Prostate gland (tissue), 2 donors: ENCODE measurements at regions not wholly inside any gene's neighbourhood (a gene's known extent, or its start where the extent isn't known, plus 50 kb on each side); places are given as distances from the start of the nearest gene placed in this dataset.
"Not testable (repeated sequence)": the region's sequence is repeated elsewhere in the genome, so short reads cannot be mapped to it uniquely, and the experiment has no call there.

Experiments used
- CTCF ChIP-seq, 4 experiments: fragments of 200-600 bp in 2 of 4; fragments of 450-650 bp in 2 of 4; sonication (generic) in 2 of 4; IDR thresholded peaks; 1 replicate in 3 of 4; 2 replicates in 1 of 4; pipeline ENCODE4 v1.5.1; 2016 to 2019; ENCODE audit warnings: antibody characterized with exemption in 4 of 4, mild to moderate bottlenecking in 2 of 4, moderate library complexity in 2 of 4
- POLR2A ChIP-seq: fragments of 450-650 bp; IDR thresholded peaks from one replicate; pipeline ENCODE4 v1.6.1; 2016; ENCODE audit warnings: antibody characterized with exemption, mild to moderate bottlenecking
- POLR2AphosphoS5 ChIP-seq: sonication (generic); formaldehyde crosslinking; IDR thresholded peaks from one replicate; pipeline ENCODE4 v1.6.1; 2017; ENCODE audit warnings: antibody characterized with exemption

GRCh38 chr11:55084588-55084987, 177.4 kb upstream of the TRIM48 start:
- TF ChIP-seq CTCF (IDR thresholded peaks at IDR 0.05); POLR2AphosphoS5; POLR2A: not testable (repeated sequence)
